NCI-H187 (cell line): ENCODE measurements at regions not wholly inside any gene's neighbourhood (a gene's known extent, or its start where the extent isn't known, plus 50 kb on each side); places are given as distances from the start of the nearest gene placed in this dataset.

Experiments
- DNase-seq, 2 experiments: peaks; one replicate each; lab custom pipeline; 2025; lab: John Stamatoyannopoulos, UW

GRCh38 chr17:71158437-71158836, 962.4 kb upstream of the SOX9 start:
- DNase-seq = no peak

GRCh38 chr17:71163121-71163812, 957.6 kb upstream of the SOX9 start:
- peak; percentile 82 to 83 for DNase-seq

GRCh38 chr17:71163813-71164122, 957.1 kb upstream of the SOX9 start:
- no peak for DNase-seq

- DNase-seq = peak in 1 of 2 experiments; percentile 37
Measured at GRCh38 chr17:71164561-71164960, 956.3 kb upstream of the SOX9 start.

GRCh38 chr17:71166311-71166710, 954.5 kb upstream of the SOX9 start:
- DNase-seq = no peak

GRCh38 chr17:71168053-71168741, 952.6 kb upstream of the SOX9 start:
- DNase-seq = peak in 1 of 2 experiments; percentile 56

GRCh38 chr17:71170070-71170469, 950.8 kb upstream of the SOX9 start:
- DNase-seq = no peak

- DNase-seq = no peak
Measured at GRCh38 chr17:71171270-71171669, 949.5 kb upstream of the SOX9 start.

- DNase-seq = no peak
Measured at GRCh38 chr17:71173991-71174390, 946.8 kb upstream of the SOX9 start.

GRCh38 chr17:71176331-71176730, 944.5 kb upstream of the SOX9 start:
- no peak for DNase-seq

- no peak for DNase-seq
Measured at GRCh38 chr17:71176928-71177443, 943.8 kb upstream of the SOX9 start.

GRCh38 chr17:71180801-71181385, 939.9 kb upstream of the SOX9 start:
- no peak for DNase-seq

GRCh38 chr17:71183066-71183660, 937.7 kb upstream of the SOX9 start:
- no peak for DNase-seq

- no peak for DNase-seq
Measured at GRCh38 chr17:71184716-71185115, 936.1 kb upstream of the SOX9 start.

- no peak for DNase-seq
Measured at GRCh38 chr17:71187145-71187878, 933.5 kb upstream of the SOX9 start.

- no peak for DNase-seq
Measured at GRCh38 chr17:71188811-71189492, 931.9 kb upstream of the SOX9 start.

- no peak for DNase-seq
Measured at GRCh38 chr17:71189493-71189831, 931.4 kb upstream of the SOX9 start.

- no peak for DNase-seq
Measured at GRCh38 chr17:71192039-71192555, 928.7 kb upstream of the SOX9 start.

- DNase-seq = no peak
Measured at GRCh38 chr17:71192848-71193247, 928.0 kb upstream of the SOX9 start.

GRCh38 chr17:71200597-71200996, 920.2 kb upstream of the SOX9 start:
- no peak for DNase-seq

- DNase-seq = no peak
Measured at GRCh38 chr17:71201639-71202038, 919.2 kb upstream of the SOX9 start.
